Transverse colon (tissue), 3 donors: ENCODE measurements at regions not wholly inside any gene's neighbourhood (a gene's known extent, or its start where the extent isn't known, plus 50 kb on each side); places are given as distances from the start of the nearest gene placed in this dataset.

Source experiments
- CTCF ChIP-seq, 5 experiments: fragments of 200-600 bp in 3 of 5; fragments of 450-650 bp in 2 of 5; sonication (generic) in 3 of 5; IDR thresholded peaks; 1 replicate in 2 of 5; 2 replicates in 3 of 5; pipeline ENCODE4 v1.5.1; 2016 to 2017; ENCODE audit warnings: antibody characterized with exemption in 5 of 5, inconsistent platforms in 3 of 5, mild to moderate bottlenecking in 2 of 5, moderate library complexity in 1 of 5
- POLR2A ChIP-seq: fragments of 450-650 bp; IDR thresholded peaks from one replicate; pipeline ENCODE4 v1.6.1; 2016; ENCODE audit warnings: antibody characterized with exemption, mild to moderate bottlenecking, moderate library complexity

GRCh38 chr5:162624110-162624509 lies 556.5 kb downstream of the GABRG2 start:
- TF ChIP-seq CTCF (IDR thresholded peaks at IDR 0.05) (no peak), POLR2A (no peak)
